ENCODE measurements at regions not wholly inside any gene's neighbourhood (a gene's known extent, or its start where the extent isn't known, plus 50 kb on each side); places are given as distances from the start of the nearest gene placed in this dataset.

- no peak for TF ChIP-seq CTCF (conservative IDR thresholded peaks at IDR 0.05; ENCODE audit: low read depth, low read length)
- no peak for TF ChIP-seq EZH2 (IDR thresholded peaks at IDR 0.05; ENCODE audit: borderline replicate concordance, low read depth, low read length, poor library complexity, severe bottlenecking)
Observed at GRCh38 chr9:79302569-79302968, 269.2 kb upstream of the TLE4 start.

Data from A673 (cell line).